C4-2B (cell line): ENCODE measurements at regions not wholly inside any gene's neighbourhood (a gene's known extent, or its start where the extent isn't known, plus 50 kb on each side); places are given as distances from the start of the nearest gene placed in this dataset.

ENCODE experiments used
- CTCF ChIP-seq: fragments of 450-650 bp; conservative IDR thresholded peaks from 2 replicates; pipeline ENCODE4 v1.5.1; 2017; ENCODE audit warnings: mild to moderate bottlenecking
- ZFX ChIP-seq: fragments of 450-650 bp; IDR thresholded peaks from 2 replicates; pipeline ENCODE4 v1.6.1; 2017

- no peak for TF ChIP-seq CTCF
- no peak for TF ChIP-seq ZFX
These were observed 294.6 kb downstream of the TRIML1 start for GRCh38 chr4:188433741-188434315.
